ENCODE measurements at regions not wholly inside any gene's neighbourhood (a gene's known extent, or its start where the extent isn't known, plus 50 kb on each side); places are given as distances from the start of the nearest gene placed in this dataset.

DNA sequence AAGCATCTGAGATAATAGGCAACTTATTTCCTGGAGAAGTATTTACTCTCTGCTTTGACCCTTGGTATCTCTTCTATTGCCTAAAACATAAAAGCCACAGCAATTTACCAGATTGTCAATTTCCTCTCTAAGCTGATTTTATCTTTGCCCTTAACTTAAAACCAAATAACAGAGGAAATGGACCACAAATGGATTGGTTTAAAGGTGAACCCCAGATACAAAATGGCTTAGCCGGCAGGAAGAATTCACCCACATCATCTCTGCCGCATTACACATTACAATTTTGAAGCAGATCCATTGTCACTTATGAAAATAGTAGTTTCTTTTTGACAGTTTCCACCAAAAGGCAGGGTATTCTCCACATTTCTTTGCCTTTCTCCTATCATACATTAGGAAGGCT lies 585.8 kb upstream of the CHAC2 start:
- no peak for TF ChIP-seq CTCF (IDR thresholded peaks at IDR 0.05)
- no peak for TF ChIP-seq FOSL2 (IDR thresholded peaks at IDR 0.05)
- no peak for TF ChIP-seq FOSL2 (CRISPR knock-in tag; IDR thresholded peaks at IDR 0.05)
- TF ChIP-seq, protein P1, sequence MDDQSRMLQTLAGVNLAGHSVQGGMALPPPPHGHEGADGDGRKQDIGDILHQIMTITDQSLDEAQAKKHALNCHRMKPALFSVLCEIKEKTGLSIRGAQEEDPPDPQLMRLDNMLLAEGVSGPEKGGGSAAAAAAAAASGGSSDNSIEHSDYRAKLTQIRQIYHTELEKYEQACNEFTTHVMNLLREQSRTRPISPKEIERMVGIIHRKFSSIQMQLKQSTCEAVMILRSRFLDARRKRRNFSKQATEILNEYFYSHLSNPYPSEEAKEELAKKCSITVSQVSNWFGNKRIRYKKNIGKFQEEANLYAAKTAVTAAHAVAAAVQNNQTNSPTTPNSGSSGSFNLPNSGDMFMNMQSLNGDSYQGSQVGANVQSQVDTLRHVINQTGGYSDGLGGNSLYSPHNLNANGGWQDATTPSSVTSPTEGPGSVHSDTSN (IDR thresholded peaks at IDR 0.05): no peak
- no peak for TF ChIP-seq CHD2 (IDR thresholded peaks at IDR 0.05; ENCODE audit: low read length, partially characterized antibody)
- no peak for TF ChIP-seq BHLHE40 (IDR thresholded peaks at IDR 0.05; ENCODE audit: low read depth, low read length)
- TF ChIP-seq NR3C1 (IDR thresholded peaks at IDR 0.05): no peak
- TF ChIP-seq REST (IDR thresholded peaks at IDR 0.05): no peak
- no peak for TF ChIP-seq EHMT2 (IDR thresholded peaks at IDR 0.05; ENCODE audit: low read depth)
- TF ChIP-seq NPAS2 (CRISPR knock-in tag; IDR thresholded peaks at IDR 0.05; ENCODE audit: borderline replicate concordance): no peak
- no peak for TF ChIP-seq HDAC2 (IDR thresholded peaks at IDR 0.05)
- TF ChIP-seq POLR2A (IDR thresholded peaks at IDR 0.05; ENCODE audit: low read length): no peak
- no peak for TF ChIP-seq FOXS1 (CRISPR knock-in tag; IDR thresholded peaks at IDR 0.05)
- TF ChIP-seq, protein P2, sequence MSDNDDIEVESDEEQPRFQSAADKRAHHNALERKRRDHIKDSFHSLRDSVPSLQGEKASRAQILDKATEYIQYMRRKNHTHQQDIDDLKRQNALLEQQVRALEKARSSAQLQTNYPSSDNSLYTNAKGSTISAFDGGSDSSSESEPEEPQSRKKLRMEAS (IDR thresholded peaks at IDR 0.05): no peak
- TF ChIP-seq ZSCAN20 (CRISPR knock-in tag; IDR thresholded peaks at IDR 0.05): no peak

Measured in A549 (cell line).